SK-N-SH (cell line): ENCODE measurements at regions not wholly inside any gene's neighbourhood (a gene's known extent, or its start where the extent isn't known, plus 50 kb on each side); places are given as distances from the start of the nearest gene placed in this dataset.

Experiments
- CTCF ChIA-PET: fragments of 300-600, 350-600 bp; formaldehyde crosslinking; extraction: SDS; loops from one replicate; lab custom pipeline; 2021; lab: Yijun Ruan, JAX
- POLR2A ChIA-PET: fragments of 350-600 bp; sonication (Branson Sonifier 250); formaldehyde crosslinking; extraction: SDS; loops from one replicate; lab custom pipeline; 2020; ENCODE audit warnings: antibody characterized with exemption, inconsistent platforms; lab: Yijun Ruan, JAX
- DNase-seq: peaks from one replicate; pipeline ENCODE4 v3.0.0; 2012
- H2AFZ ChIP-seq: fragments of 200-600 bp; sonication (generic); 2 replicates; pipeline ENCODE4 v1.8.1; 2016; ENCODE audit warnings: antibody characterized with exemption, mild to moderate bottlenecking, low read depth
- H3F3A ChIP-seq: fragments of 200-600 bp; sonication (generic); replicated peaks from 2 replicates; pipeline ENCODE3; 2016; ENCODE audit warnings: antibody characterized with exemption, mild to moderate bottlenecking; ENCODE audit not compliant: insufficient read depth
- H3K27ac ChIP-seq, 2 experiments: fragments of 200-500 bp in 1 of 2; fragments of 200-600 bp in 1 of 2; sonication (Bioruptor generic) in 1 of 2; sonication (generic), shearing (Covaris generic) in 1 of 2; 2 replicates each; pipeline versions ENCODE4 v1.5.1 to v1.6.1; 2014 to 2016; ENCODE audit warnings: low read depth in 2 of 2, inconsistent platforms in 1 of 2, low read length in 1 of 2, mild to moderate bottlenecking in 1 of 2, mixed read lengths in 1 of 2
- H3K27me3 ChIP-seq: fragments of 200-600 bp; sonication (generic), shearing (Covaris generic); 2 replicates; pipeline ENCODE4 v1.6.1; 2016; ENCODE audit warnings: mixed run types; ENCODE audit not compliant: insufficient read depth
- H3K36me3 ChIP-seq, 2 experiments: fragments of 200-500 bp in 1 of 2; fragments of 200-600 bp in 1 of 2; sonication (Bioruptor generic) in 1 of 2; sonication (generic) in 1 of 2; replicated peaks in 1 of 2; 2 replicates each; pipeline versions ENCODE3 to v1.5.1; 2014 to 2016; ENCODE audit warnings: low read length in 1 of 2, mild to moderate bottlenecking in 1 of 2; ENCODE audit not compliant: insufficient read depth in 2 of 2, control insufficient read depth in 1 of 2
- H3K4me1 ChIP-seq, 2 experiments: fragments of 200-500 bp in 1 of 2; fragments of 200-600 bp in 1 of 2; sonication (Bioruptor generic) in 1 of 2; sonication (generic), shearing (Covaris generic) in 1 of 2; 2 replicates each; pipeline versions ENCODE4 v1.5.1 to v1.6.1; 2014 to 2016; ENCODE audit warnings: low read depth in 1 of 2, low read length in 1 of 2, mixed run types in 1 of 2; ENCODE audit not compliant: insufficient read depth in 2 of 2, control insufficient read depth in 1 of 2
- H3K4me2 ChIP-seq: fragments of 200-600 bp; sonication (generic), shearing (Covaris generic); 2 replicates; pipeline ENCODE4 v1.6.1; 2017; ENCODE audit warnings: mixed run types
- H3K4me3 ChIP-seq, 2 experiments: fragments of 200-500 bp in 1 of 2; fragments of 200-600 bp in 1 of 2; sonication (Bioruptor generic) in 1 of 2; sonication (generic), shearing (Covaris generic) in 1 of 2; 2 replicates each; pipeline versions ENCODE4 v1.5.1 to v1.8.1; 2014 to 2016; ENCODE audit warnings: low read depth in 2 of 2, inconsistent platforms in 1 of 2, low read length in 1 of 2, mild to moderate bottlenecking in 1 of 2, mixed read lengths in 1 of 2, moderate library complexity in 1 of 2
- H3K79me2 ChIP-seq: fragments of 200-600 bp; sonication (generic); 2 replicates; pipeline ENCODE4 v1.8.1; 2017; ENCODE audit warnings: mild to moderate bottlenecking; ENCODE audit not compliant: insufficient read depth
- H3K9ac ChIP-seq: fragments of 200-600 bp; sonication (generic); 2 replicates; pipeline ENCODE4 v1.6.1; 2017; ENCODE audit warnings: mixed run types
- H3K9me2 ChIP-seq: fragments of 200-600 bp; sonication (generic); 2 replicates; pipeline ENCODE4 v1.6.1; 2017; ENCODE audit warnings: mixed run types
- H3K9me3 ChIP-seq: fragments of 200-600 bp; sonication (generic); 2 replicates; pipeline ENCODE4 v1.6.1; 2017; ENCODE audit warnings: mixed run types, mild to moderate bottlenecking, moderate library complexity
- H4K20me1 ChIP-seq: fragments of 200-600 bp; sonication (generic); 2 replicates; pipeline ENCODE4 v1.6.1; 2017; ENCODE audit warnings: mild to moderate bottlenecking, mixed run types; ENCODE audit not compliant: insufficient read depth
- CHD2 ChIP-seq: fragments of 150-350 bp; IDR thresholded peaks from 2 replicates; pipeline ENCODE4 v1.6.1; 2018; ENCODE audit warnings: low read length; ENCODE audit not compliant: partially characterized antibody
- ELF1 ChIP-seq: IDR thresholded peaks from 2 replicates; pipeline ENCODE4 v1.4.0; 2012
- EP300 ChIP-seq, 2 experiments: IDR thresholded peaks; 2 replicates each; pipeline versions ENCODE4 v1.4.0 to v1.6.1; 2012; ENCODE audit warnings: borderline replicate concordance in 1 of 2, low read depth in 1 of 2, low read length in 1 of 2
- FOSL2 ChIP-seq: IDR thresholded peaks from 2 replicates; pipeline ENCODE4 v1.4.0; 2012; ENCODE audit warnings: low read depth, mild to moderate bottlenecking, moderate library complexity, borderline replicate concordance
- FOXM1 ChIP-seq: IDR thresholded peaks from 2 replicates; pipeline ENCODE4 v1.4.0; 2012; ENCODE audit warnings: low read depth, mild to moderate bottlenecking
- GABPA ChIP-seq: IDR thresholded peaks from 2 replicates; pipeline ENCODE4 v1.4.0; 2012; ENCODE audit warnings: low read depth, mild to moderate bottlenecking
- MEF2A ChIP-seq: IDR thresholded peaks from 2 replicates; pipeline ENCODE4 v1.4.0; 2012; ENCODE audit warnings: low read depth, borderline replicate concordance
- NFIC ChIP-seq: IDR thresholded peaks from 2 replicates; pipeline ENCODE4 v1.4.0; 2012; ENCODE audit warnings: borderline replicate concordance
- NRF1 ChIP-seq: IDR thresholded peaks from 2 replicates; pipeline ENCODE4 v1.6.1; 2012; ENCODE audit warnings: low read depth, mild to moderate bottlenecking, low read length
- RCOR1 ChIP-seq: fragments of 150-350 bp; IDR thresholded peaks from 2 replicates; pipeline ENCODE4 v1.6.1; 2017; ENCODE audit warnings: antibody characterized with exemption, low read length
- RFX5 ChIP-seq: IDR thresholded peaks from 2 replicates; pipeline ENCODE4 v1.6.1; 2012; ENCODE audit warnings: mild to moderate bottlenecking, improper control_type of control experiment, low read length
- RXRA ChIP-seq: IDR thresholded peaks from 2 replicates; pipeline ENCODE4 v1.4.0; 2012; ENCODE audit warnings: low read depth, mild to moderate bottlenecking, borderline replicate concordance
- SIN3A ChIP-seq: IDR thresholded peaks from 2 replicates; pipeline ENCODE4 v1.6.1; 2012; ENCODE audit warnings: low read depth, mild to moderate bottlenecking, low read length, moderate library complexity, borderline replicate concordance
- TCF12 ChIP-seq: IDR thresholded peaks from 2 replicates; pipeline ENCODE4 v1.4.0; 2012
- TEAD4 ChIP-seq: IDR thresholded peaks from 2 replicates; pipeline ENCODE4 v1.4.0; 2012; ENCODE audit warnings: mild to moderate bottlenecking, borderline replicate concordance; ENCODE audit not compliant: insufficient read depth
- WGBS: methylation state at CpG from one replicate; pipeline ENCODE4 v1.1.6; 2017; ENCODE audit warnings: low lambda C conversion rate; 5-methylcytosine and 5-hydroxymethylcytosine counted together
- TF ChIP-seq, protein P1 (sequence below): IDR thresholded peaks from 2 replicates; pipeline ENCODE4; 2012
- TF ChIP-seq, protein P2 (sequence below): IDR thresholded peaks from 2 replicates; pipeline ENCODE4 v1.4.0; 2012; ENCODE audit warnings: low read depth

DNA sequence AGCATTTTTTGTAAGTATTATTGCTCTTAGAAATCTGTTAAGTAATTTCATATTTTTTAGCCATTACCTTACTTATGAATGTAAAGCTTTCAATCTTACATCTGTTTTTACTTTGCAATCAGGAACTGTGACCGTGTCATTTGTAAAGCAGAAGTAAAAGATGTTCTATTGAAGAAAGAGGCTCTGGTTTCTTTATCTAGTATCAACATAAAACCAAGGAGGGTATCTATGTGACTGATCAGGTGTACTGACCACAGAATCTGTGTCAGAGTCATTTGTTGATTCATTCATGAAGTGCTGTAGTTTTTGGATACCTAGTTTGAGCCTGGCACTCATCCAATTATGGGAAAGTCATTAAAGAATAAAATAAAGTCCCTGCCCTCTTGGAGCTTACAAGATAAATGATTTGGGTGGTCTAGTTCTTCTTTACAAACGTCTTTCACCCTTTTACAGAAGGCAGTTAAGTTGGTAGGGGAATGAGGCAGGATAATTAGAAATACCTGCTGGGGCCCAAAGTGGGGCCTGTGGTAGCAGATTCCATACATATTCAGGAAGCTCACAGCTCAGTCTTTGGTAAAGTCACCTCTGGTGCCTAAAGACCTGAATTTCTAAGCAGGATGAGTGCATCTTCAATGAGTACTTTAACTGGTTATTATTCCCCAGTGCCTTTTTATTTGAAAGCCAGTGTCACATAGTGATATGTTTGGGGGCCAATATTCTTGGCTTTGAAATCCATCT, 260.6 kb upstream of the NT5C1B start:
- Histone ChIP-seq H4K20me1 (no peaks in the 10 kb centered on the region), H3K27me3 (no peaks in the 10 kb centered on the region), H3K9me3 (no peaks in the 10 kb centered on the region), H3K79me2 (no peaks in the 10 kb centered on the region), H3K36me3 (no peaks in the 10 kb centered on the region), H3K9me2 (no peaks in the 10 kb centered on the region), H2AFZ (no peak overlapping the region), H3F3A (no peaks in the 10 kb centered on the region), H3K4me3 (no peak overlapping the region), H3K9ac (no peak overlapping the region), H3K27ac (no peak overlapping the region), H3K4me1 (no peaks in the 10 kb centered on the region; a peak in 1 of 4 replicates), H3K4me2 (no peak overlapping the region)
- WGBS = 42% methylated on average over 2 of the region's 2 CpGs
- TF ChIP-seq NFIC = peak; percentile 13; the same call in 1 of the 2 replicates
- peak; percentile 61; the same call in 1 of the 2 replicates for TF ChIP-seq TCF12
- no peak for TF ChIP-seq GABPA
- DNase-seq = no peak
- ChIA-PET CTCF (interaction anchor here (1.0 kb wide), 1 partner anchor 329 kb away, joined by 3 read pairs; no protein-coding TSS in a partner anchor), POLR2A (no interaction called here)

DNA sequence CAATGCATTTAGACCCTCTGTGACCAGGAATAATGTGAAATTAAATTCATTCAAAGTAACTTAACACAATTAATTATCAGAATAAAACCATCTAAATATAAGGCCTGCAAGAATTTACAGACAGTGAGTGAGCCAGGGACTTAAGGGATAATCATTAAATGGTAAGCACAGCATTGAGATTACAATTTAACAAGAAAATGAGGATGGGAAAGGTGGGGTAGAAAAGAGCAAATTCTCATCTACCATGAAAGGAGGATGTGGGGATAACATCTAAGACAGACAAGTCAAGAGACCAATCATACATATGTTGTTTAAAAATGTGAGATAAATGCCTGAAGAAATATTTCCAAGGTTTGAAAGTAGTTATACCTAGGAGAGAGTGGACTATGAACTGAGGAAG, 259.3 kb upstream of the NT5C1B start:
- Histone ChIP-seq H3K4me1 (no peaks in the 10 kb centered on the region; a peak in 1 of 4 replicates), H3K9ac (no peak overlapping the region), H3F3A (no peaks in the 10 kb centered on the region), H3K27me3 (no peaks in the 10 kb centered on the region), H3K4me2 (no peak overlapping the region), H2AFZ (no peak overlapping the region), H4K20me1 (no peaks in the 10 kb centered on the region), H3K27ac (no peak overlapping the region), H3K9me2 (no peaks in the 10 kb centered on the region), H3K79me2 (no peaks in the 10 kb centered on the region), H3K4me3 (no peak overlapping the region), H3K9me3 (no peaks in the 10 kb centered on the region), H3K36me3 (no peaks in the 10 kb centered on the region)
- POLR2A ChIA-PET = no interaction called here
- no peak for DNase-seq
- TF ChIP-seq RCOR1 = no peak
- no peak for TF ChIP-seq CHD2
- no peak for TF ChIP-seq RFX5
- TF ChIP-seq, protein P1, sequence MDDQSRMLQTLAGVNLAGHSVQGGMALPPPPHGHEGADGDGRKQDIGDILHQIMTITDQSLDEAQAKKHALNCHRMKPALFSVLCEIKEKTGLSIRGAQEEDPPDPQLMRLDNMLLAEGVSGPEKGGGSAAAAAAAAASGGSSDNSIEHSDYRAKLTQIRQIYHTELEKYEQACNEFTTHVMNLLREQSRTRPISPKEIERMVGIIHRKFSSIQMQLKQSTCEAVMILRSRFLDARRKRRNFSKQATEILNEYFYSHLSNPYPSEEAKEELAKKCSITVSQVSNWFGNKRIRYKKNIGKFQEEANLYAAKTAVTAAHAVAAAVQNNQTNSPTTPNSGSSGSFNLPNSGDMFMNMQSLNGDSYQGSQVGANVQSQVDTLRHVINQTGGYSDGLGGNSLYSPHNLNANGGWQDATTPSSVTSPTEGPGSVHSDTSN = no peak
- TF ChIP-seq, protein P2, sequence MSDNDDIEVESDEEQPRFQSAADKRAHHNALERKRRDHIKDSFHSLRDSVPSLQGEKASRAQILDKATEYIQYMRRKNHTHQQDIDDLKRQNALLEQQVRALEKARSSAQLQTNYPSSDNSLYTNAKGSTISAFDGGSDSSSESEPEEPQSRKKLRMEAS = no peak
- TF ChIP-seq FOXM1 = no peak
- TF ChIP-seq RXRA = no peak
- no peak for TF ChIP-seq MEF2A
- TF ChIP-seq SIN3A = no peak
- no peak for TF ChIP-seq TEAD4
- TF ChIP-seq ELF1 = no peak
- TF ChIP-seq EP300 (IDR thresholded peaks at IDR 0.05; ENCODE audit: borderline replicate concordance in 1 of 2, low read depth in 1 of 2, low read length in 1 of 2) = no peak
- TF ChIP-seq FOSL2 = no peak
- no peak for TF ChIP-seq NRF1
- TF ChIP-seq TCF12 = no peak
- CTCF ChIA-PET = no interaction called here
